Activated T-helper 1 cell treated with anti-CD3 and anti-CD28 coated beads, Interleukin-2, amount 50 U/mL, for 16 hours (primary cell): ENCODE measurements at regions not wholly inside any gene's neighbourhood (a gene's known extent, or its start where the extent isn't known, plus 50 kb on each side); places are given as distances from the start of the nearest gene placed in this dataset.

Experiments used
- DNase-seq, 2 donors: peaks; one replicate each; pipeline ENCODE4 v3.0.0-alpha.2; 2020; ENCODE audit warnings: low read depth in 1 of 2, low spot score in 1 of 2

- no peak for DNase-seq
Observed at GRCh38 chr22:48953830-48954229, 873.8 kb downstream of the BRD1 start.

- DNase-seq = no peak
Observed at GRCh38 chr22:48953103-48953720, 874.5 kb downstream of the BRD1 start.

- DNase-seq = no peak
Observed at GRCh38 chr22:48952256-48953102, 875.2 kb downstream of the BRD1 start.

- DNase-seq = no peak
Observed at GRCh38 chr22:48951836-48952235, 875.8 kb downstream of the BRD1 start.

- DNase-seq = no peak
Observed at GRCh38 chr22:48950151-48950915, 877.3 kb downstream of the BRD1 start.

- no peak for DNase-seq
Observed at GRCh38 chr22:48949375-48950149, 878.1 kb downstream of the BRD1 start.

GRCh38 chr22:48948575-48949170 lies 879.0 kb downstream of the BRD1 start:
- no peak for DNase-seq

- DNase-seq = no peak
Observed at GRCh38 chr22:48947636-48948035, 880.0 kb downstream of the BRD1 start.

GRCh38 chr22:48945621-48946458 lies 881.8 kb downstream of the BRD1 start:
- DNase-seq = no peak

- no peak for DNase-seq
Observed at GRCh38 chr22:48944751-48945620, 882.7 kb downstream of the BRD1 start.

- no peak for DNase-seq
Observed at GRCh38 chr22:48944433-48944750, 883.3 kb downstream of the BRD1 start.

- DNase-seq = no peak
Observed at GRCh38 chr22:48943567-48944432, 883.9 kb downstream of the BRD1 start.

GRCh38 chr22:48942698-48943566 lies 884.7 kb downstream of the BRD1 start:
- DNase-seq = no peak

GRCh38 chr22:48941903-48942575 lies 885.6 kb downstream of the BRD1 start:
- no peak for DNase-seq

- DNase-seq = no peak
Observed at GRCh38 chr22:48941033-48941902, 886.4 kb downstream of the BRD1 start.
